SK-N-SH (cell line): ENCODE measurements at regions not wholly inside any gene's neighbourhood (a gene's known extent, or its start where the extent isn't known, plus 50 kb on each side); places are given as distances from the start of the nearest gene placed in this dataset.

ENCODE experiments used
- CTCF ChIP-seq: fragments of 200-600 bp; sonication (generic); IDR thresholded peaks from 2 replicates; pipeline ENCODE4 v1.6.1; 2017; ENCODE audit warnings: antibody characterized with exemption, mild to moderate bottlenecking, moderate library complexity
- ELF1 ChIP-seq: IDR thresholded peaks from 2 replicates; pipeline ENCODE4 v1.4.0; 2012
- FOXM1 ChIP-seq: IDR thresholded peaks from 2 replicates; pipeline ENCODE4 v1.4.0; 2012; ENCODE audit warnings: low read depth, mild to moderate bottlenecking
- GATA2 ChIP-seq: sonication (generic); formaldehyde crosslinking; IDR thresholded peaks from 2 replicates; pipeline ENCODE4 v1.5.0; 2020; ENCODE audit warnings: mild to moderate bottlenecking, missing genetic modification reagents
- MAX ChIP-seq: IDR thresholded peaks from 2 replicates; pipeline ENCODE4 v1.4.0; 2012; ENCODE audit warnings: low read depth
- RAD21 ChIP-seq: IDR thresholded peaks from 2 replicates; pipeline ENCODE4 v1.6.1; 2012; ENCODE audit warnings: mild to moderate bottlenecking, low read length
- REST ChIP-seq: IDR thresholded peaks from 2 replicates; pipeline ENCODE4 v1.6.1; 2012; ENCODE audit warnings: mild to moderate bottlenecking, low read depth, low read length, moderate library complexity
- ZBTB33 ChIP-seq: IDR thresholded peaks from 2 replicates; pipeline ENCODE4 v1.4.0; 2012; ENCODE audit warnings: low read depth, borderline replicate concordance

- TF ChIP-seq CTCF (no peak), MAX (no peak), GATA2 (no peak), FOXM1 (no peak), REST (no peak), ELF1 (no peak), ZBTB33 (no peak), RAD21 (no peak)
These were observed 116.3 kb upstream of the C1orf21 start for GRCh38 chr1:184270556-184270955.
